WTC11 (cell line): ENCODE measurements at regions not wholly inside any gene's neighbourhood (a gene's known extent, or its start where the extent isn't known, plus 50 kb on each side); places are given as distances from the start of the nearest gene placed in this dataset.

Experiments used
- ATAC-seq: fragments of 200-7000 bp; cut with Tn5 transposase; 2 replicates; pipeline ENCODE4 v1.10.0; 2021; ENCODE audit warnings: mild to moderate bottlenecking, moderate library complexity
- CTCF ChIA-PET: fragments of 300-600 bp; sonication (Branson Sonifier 250); formaldehyde crosslinking; loops from one replicate; lab custom pipeline; 2021; ENCODE audit warnings: antibody characterized with exemption; lab: Charles Lee
- POLR2A ChIA-PET: fragments of 350-600 bp; sonication (Branson Sonifier 250); formaldehyde crosslinking; loops from one replicate; lab custom pipeline; 2021; ENCODE audit warnings: antibody characterized with exemption; lab: Charles Lee
- DNase-seq: peaks from one replicate; pipeline ENCODE4 v3.0.0; 2021; ENCODE audit warnings: low spot score
- H3K27ac Mint-ChIP-seq: 2 replicates; pipeline ENCODE4 v1.8.0; 2021; ENCODE audit warnings: mixed read lengths
- H3K27me3 Mint-ChIP-seq: 2 replicates; pipeline ENCODE4 v1.8.0; 2021; ENCODE audit warnings: low read depth, mild to moderate bottlenecking, moderate library complexity, mixed read lengths
- H3K36me3 Mint-ChIP-seq: 2 replicates; pipeline ENCODE4 v1.8.0; 2021; ENCODE audit warnings: mixed read lengths
- H3K4me1 Mint-ChIP-seq: 2 replicates; pipeline ENCODE4 v1.8.0; 2022; ENCODE audit warnings: mixed read lengths
- H3K4me3 Mint-ChIP-seq: 2 replicates; pipeline ENCODE4 v1.8.0; 2021; ENCODE audit warnings: mild to moderate bottlenecking, moderate library complexity, mixed read lengths
- H3K9me3 Mint-ChIP-seq: 2 replicates; pipeline ENCODE4 v1.8.0; 2021; ENCODE audit warnings: mixed read lengths
- CDX4 ChIP-seq: fragments of 250-450 bp; sonication (Bioruptor Pico); IDR thresholded peaks from 2 replicates; pipeline ENCODE4 v1.9.0; 2021; ENCODE audit warnings: moderate library complexity, mild to moderate bottlenecking, inconsistent platforms, borderline replicate concordance
- EMX1 ChIP-seq: fragments of 250-450 bp; sonication (Bioruptor Pico); IDR thresholded peaks from 2 replicates; pipeline ENCODE4 v1.8.0; 2021; ENCODE audit warnings: mild to moderate bottlenecking
- FOXJ3 ChIP-seq: sonication (generic); formaldehyde crosslinking; IDR thresholded peaks from 2 replicates; pipeline ENCODE4 v1.9.0; 2021; ENCODE audit warnings: missing genetic modification reagents, mild to moderate bottlenecking, borderline replicate concordance
- FOXK1 ChIP-seq: sonication (generic); formaldehyde crosslinking; IDR thresholded peaks from 2 replicates; pipeline ENCODE4 v1.8.0; 2022; ENCODE audit warnings: mild to moderate bottlenecking, moderate library complexity, missing genetic modification reagents
- FOXP4 ChIP-seq: sonication (generic); formaldehyde crosslinking; IDR thresholded peaks from 2 replicates; pipeline ENCODE4 v1.8.0; 2022; ENCODE audit warnings: mild to moderate bottlenecking, missing genetic modification reagents
- IRF2 ChIP-seq: sonication (generic); formaldehyde crosslinking; IDR thresholded peaks from 2 replicates; pipeline ENCODE4 v1.8.0; 2022; ENCODE audit warnings: low read depth, missing genetic modification reagents, borderline replicate concordance
- JAZF1 ChIP-seq: fragments of 250-450 bp; sonication (Bioruptor Pico); IDR thresholded peaks from 2 replicates; pipeline ENCODE4 v1.9.0; 2021; ENCODE audit warnings: moderate library complexity, mild to moderate bottlenecking, inconsistent platforms
- KAT7 ChIP-seq: sonication (generic); formaldehyde crosslinking; IDR thresholded peaks from 2 replicates; pipeline ENCODE4 v1.8.1; 2023; ENCODE audit warnings: missing genetic modification reagents, mild to moderate bottlenecking, borderline replicate concordance
- MYBL2 ChIP-seq: sonication (generic); formaldehyde crosslinking; IDR thresholded peaks from 2 replicates; pipeline ENCODE4 v1.8.1; 2023; ENCODE audit warnings: mild to moderate bottlenecking, moderate library complexity, missing genetic modification reagents
- NFATC4 ChIP-seq: fragments of 250-450 bp; sonication (Bioruptor Pico); IDR thresholded peaks from 2 replicates; pipeline ENCODE4 v1.9.0; 2021; ENCODE audit warnings: mild to moderate bottlenecking
- NFE2L1 ChIP-seq: sonication (generic); formaldehyde crosslinking; IDR thresholded peaks from 2 replicates; pipeline ENCODE4 v1.8.1; 2023; ENCODE audit warnings: missing genetic modification reagents
- NR2C2 ChIP-seq: sonication (generic); formaldehyde crosslinking; IDR thresholded peaks from 2 replicates; pipeline ENCODE4 v1.8.0; 2022; ENCODE audit warnings: mild to moderate bottlenecking, missing genetic modification reagents
- SMAD3 ChIP-seq: sonication (generic); formaldehyde crosslinking; IDR thresholded peaks from 2 replicates; pipeline ENCODE4 v1.8.0; 2022; ENCODE audit warnings: missing genetic modification reagents, mild to moderate bottlenecking, borderline replicate concordance
- SMAD4 ChIP-seq: sonication (generic); formaldehyde crosslinking; IDR thresholded peaks from 2 replicates; pipeline ENCODE4 v1.8.0; 2022; ENCODE audit warnings: mild to moderate bottlenecking, missing genetic modification reagents
- STAT6 ChIP-seq: sonication (generic); formaldehyde crosslinking; conservative IDR thresholded peaks from 2 replicates; pipeline ENCODE4 v1.8.1; 2023; ENCODE audit warnings: mild to moderate bottlenecking, low read depth, missing genetic modification reagents, moderate library complexity
- TEAD1 ChIP-seq: sonication (generic); formaldehyde crosslinking; IDR thresholded peaks from 2 replicates; pipeline ENCODE4 v1.8.0; 2022; ENCODE audit warnings: mild to moderate bottlenecking, missing genetic modification reagents
- USF1 ChIP-seq: sonication (generic); formaldehyde crosslinking; IDR thresholded peaks from 2 replicates; pipeline ENCODE4 v1.8.0; 2022; ENCODE audit warnings: mild to moderate bottlenecking, missing genetic modification reagents
- ZBTB21 ChIP-seq: sonication (generic); formaldehyde crosslinking; IDR thresholded peaks from 2 replicates; pipeline ENCODE4 v1.8.1; 2023; ENCODE audit warnings: mild to moderate bottlenecking, missing genetic modification reagents, borderline replicate concordance
- ZBTB43 ChIP-seq: sonication (generic); formaldehyde crosslinking; IDR thresholded peaks from 2 replicates; pipeline ENCODE4 v1.8.1; 2023; ENCODE audit warnings: mild to moderate bottlenecking, missing genetic modification reagents
- ZMAT4 ChIP-seq: fragments of 250-450 bp; sonication (Bioruptor Pico); IDR thresholded peaks from 2 replicates; pipeline ENCODE4 v1.9.0; 2021; ENCODE audit warnings: mild to moderate bottlenecking
- ZNF219 ChIP-seq: sonication (generic); formaldehyde crosslinking; IDR thresholded peaks from 2 replicates; pipeline ENCODE4 v1.8.0; 2023; ENCODE audit warnings: missing genetic modification reagents, mild to moderate bottlenecking, borderline replicate concordance
- ZNF396 ChIP-seq: fragments of 250-450 bp; sonication (Bioruptor Pico); IDR thresholded peaks from 2 replicates; pipeline ENCODE4 v1.8.0; 2021; ENCODE audit warnings: mild to moderate bottlenecking, moderate library complexity, borderline replicate concordance
- ZNF416 ChIP-seq: fragments of 250-450 bp; sonication (Bioruptor Pico); IDR thresholded peaks from 2 replicates; pipeline ENCODE4 v1.9.0; 2021; ENCODE audit warnings: mild to moderate bottlenecking, inconsistent platforms
- ZNF423 ChIP-seq: fragments of 250-450 bp; sonication (Bioruptor Pico); IDR thresholded peaks from 2 replicates; pipeline ENCODE4 v2.1.2; 2022; ENCODE audit warnings: mild to moderate bottlenecking, moderate library complexity
- ZNF425 ChIP-seq: fragments of 250-450 bp; sonication (Bioruptor Pico); conservative IDR thresholded peaks from 2 replicates; pipeline ENCODE4 v1.9.0; 2021; ENCODE audit warnings: mild to moderate bottlenecking

- TF ChIP-seq STAT6 (CRISPR knock-in tag) (no peak), MYBL2 (no peak)
Observed at GRCh38 chr18:55821219-55821618, 233.2 kb upstream of the TCF4 start (continued).

- ChIA-PET CTCF (no interaction called here), POLR2A (no interaction called here)
- TF ChIP-seq ZNF425: no peak
- no peak for TF ChIP-seq EMX1 (CRISPR knock-in tag)
- no peak for TF ChIP-seq CDX4
- no peak for TF ChIP-seq FOXJ3 (CRISPR knock-in tag)
- no peak for TF ChIP-seq ZNF219 (CRISPR knock-in tag)
- TF ChIP-seq ZMAT4 (CRISPR knock-in tag): no peak
- no peak for TF ChIP-seq IRF2 (CRISPR knock-in tag)
- no peak for TF ChIP-seq TEAD1 (CRISPR knock-in tag)
- no peaks in the 10 kb centered on the region for H3K36me3 Mint-ChIP-seq
- 0 out of 2 replicates have a peak, but pooled peaks cover 3% of the 10 kb centered on the region for H3K4me1 Mint-ChIP-seq
- H3K27ac Mint-ChIP-seq: no peak overlapping the region
- no peak overlapping the region for H3K4me3 Mint-ChIP-seq
- DNase-seq (no peak), ATAC-seq (no peak)
- H3K9me3 Mint-ChIP-seq: peaks cover 8% of the 10 kb centered on the region
- no peaks in the 10 kb centered on the region for H3K27me3 Mint-ChIP-seq
Observed at GRCh38 chr18:55819448-55819847, 231.5 kb upstream of the TCF4 start.

- TF ChIP-seq ZNF423 (CRISPR knock-in tag) (no peak), JAZF1 (CRISPR knock-in tag) (no peak), ZNF416 (CRISPR knock-in tag) (no peak), FOXP4 (CRISPR knock-in tag) (no peak), ZBTB21 (CRISPR knock-in tag) (no peak), NFATC4 (no peak), ZNF396 (CRISPR knock-in tag) (no peak), NR2C2 (CRISPR knock-in tag) (no peak), USF1 (no peak), SMAD4 (CRISPR knock-in tag) (no peak), ZBTB43 (CRISPR knock-in tag) (no peak), FOXK1 (CRISPR knock-in tag) (no peak), SMAD3 (CRISPR knock-in tag) (no peak), KAT7 (CRISPR knock-in tag) (no peak), NFE2L1 (no peak)
- 0 out of 2 replicates have a peak, but pooled peaks cover 3% of the 10 kb centered on the region for H3K4me1 Mint-ChIP-seq
- no peaks in the 10 kb centered on the region for H3K27me3 Mint-ChIP-seq
- POLR2A ChIA-PET: no interaction called here
- H3K27ac Mint-ChIP-seq: no peak overlapping the region
- no peak overlapping the region for H3K4me3 Mint-ChIP-seq
- CTCF ChIA-PET: no interaction called here
- H3K36me3 Mint-ChIP-seq: no peaks in the 10 kb centered on the region
- no peak for ATAC-seq
- H3K9me3 Mint-ChIP-seq: peaks cover 8% of the 10 kb centered on the region
- DNase-seq: no peak
Observed at GRCh38 chr18:55818284-55818683, 230.3 kb upstream of the TCF4 start.
